ENCODE measurements at regions not wholly inside any gene's neighbourhood (a gene's known extent, or its start where the extent isn't known, plus 50 kb on each side); places are given as distances from the start of the nearest gene placed in this dataset.

- DNase-seq, result no peak
These were observed 267.6 kb upstream of the KCNH8 start for GRCh38 chr3:18880691-18881090.

GRCh38 chr3:18872466-18872865 is 275.8 kb upstream of the KCNH8 start:
- DNase-seq, result no peak

DNA sequence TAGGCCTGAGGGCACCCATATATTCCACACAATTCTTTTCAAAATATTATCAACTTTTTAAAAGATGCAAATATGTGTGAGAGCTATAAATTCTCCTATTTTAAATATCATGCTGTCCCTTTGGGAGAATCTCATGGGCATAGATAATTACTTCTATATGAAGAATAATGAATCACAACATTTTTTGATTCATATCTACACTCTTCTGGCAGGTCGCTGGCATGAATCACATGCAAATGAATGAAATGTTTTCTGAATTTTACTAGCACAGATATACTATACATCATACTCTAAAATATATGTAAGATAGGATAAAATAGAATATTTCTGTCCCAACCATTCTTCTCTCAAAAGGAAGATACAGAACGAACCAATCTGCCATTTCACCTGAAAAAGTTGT is 277.7 kb upstream of the KCNH8 start:
- peak; percentile 23 for DNase-seq

DNA sequence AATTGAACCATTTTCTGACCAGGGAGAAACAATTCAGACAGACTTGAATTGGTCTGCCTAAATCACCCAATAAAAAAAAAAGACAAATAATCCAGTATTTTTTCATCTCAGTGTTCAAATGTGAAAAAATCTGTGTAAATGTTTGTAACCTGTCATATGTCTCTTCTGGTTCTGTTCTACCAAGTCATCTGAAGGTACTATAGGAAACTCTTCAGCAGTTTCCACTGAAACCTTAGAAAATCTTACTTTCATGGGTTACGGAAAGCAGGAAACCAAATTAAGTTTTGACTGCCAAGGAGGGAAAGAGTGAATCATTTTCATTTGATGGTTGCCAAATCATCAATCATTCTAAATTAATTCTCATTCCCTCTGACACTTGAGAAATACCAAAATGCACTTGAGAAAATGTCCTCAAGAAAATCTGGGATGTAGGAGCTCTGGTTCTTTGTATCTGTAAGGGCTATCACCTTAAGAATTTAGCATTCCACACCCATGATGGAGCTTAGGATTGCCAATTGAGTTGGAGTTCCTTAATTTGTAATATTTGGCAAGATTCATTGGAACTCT is 278.2 kb upstream of the KCNH8 start:
- peak; percentile 63 for DNase-seq

- peak; percentile 74 for DNase-seq
These were observed 279.2 kb upstream of the KCNH8 start for GRCh38 chr3:18868911-18869689.

DNA sequence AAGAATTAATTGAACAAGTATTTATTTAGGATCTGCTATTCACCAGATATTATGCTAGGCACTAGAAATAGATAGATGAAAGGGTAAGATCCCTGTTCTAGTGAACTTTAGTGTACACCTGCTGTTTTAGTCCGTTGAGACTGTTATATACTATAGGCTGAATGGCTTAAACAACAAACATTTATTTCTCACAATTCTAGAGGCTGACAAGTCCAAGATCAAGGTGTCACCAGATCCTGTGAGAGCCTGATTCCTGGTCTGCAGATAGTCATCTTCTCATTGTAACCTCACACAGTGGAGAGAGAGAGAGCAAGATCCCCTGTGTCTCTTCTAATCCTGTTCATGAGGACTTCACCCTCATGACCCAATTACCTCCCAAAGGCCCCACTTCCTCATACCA is 281.4 kb upstream of the KCNH8 start:
- no peak for DNase-seq

- no peak for DNase-seq
These were observed 283.2 kb upstream of the KCNH8 start for GRCh38 chr3:18864933-18865731.

DNA sequence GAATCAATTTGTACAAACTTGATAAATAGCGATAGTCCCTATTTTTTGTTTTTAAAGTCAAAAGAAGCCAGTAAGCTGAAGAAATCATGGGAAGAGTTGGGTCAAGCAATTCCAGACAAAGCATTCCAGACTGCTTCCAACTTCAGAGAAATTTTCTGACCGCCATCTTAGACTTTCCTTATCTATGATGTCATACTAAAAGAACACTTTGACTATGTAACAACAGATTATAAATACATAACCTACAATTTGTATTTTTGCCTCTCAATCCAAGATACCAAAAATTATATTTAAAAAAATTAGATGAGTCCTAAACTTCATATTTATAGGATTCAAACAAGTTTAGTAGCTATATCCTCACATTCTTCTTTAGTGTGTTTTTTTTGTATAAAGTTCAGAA is 286.2 kb upstream of the KCNH8 start:
- no peak for DNase-seq

DNA sequence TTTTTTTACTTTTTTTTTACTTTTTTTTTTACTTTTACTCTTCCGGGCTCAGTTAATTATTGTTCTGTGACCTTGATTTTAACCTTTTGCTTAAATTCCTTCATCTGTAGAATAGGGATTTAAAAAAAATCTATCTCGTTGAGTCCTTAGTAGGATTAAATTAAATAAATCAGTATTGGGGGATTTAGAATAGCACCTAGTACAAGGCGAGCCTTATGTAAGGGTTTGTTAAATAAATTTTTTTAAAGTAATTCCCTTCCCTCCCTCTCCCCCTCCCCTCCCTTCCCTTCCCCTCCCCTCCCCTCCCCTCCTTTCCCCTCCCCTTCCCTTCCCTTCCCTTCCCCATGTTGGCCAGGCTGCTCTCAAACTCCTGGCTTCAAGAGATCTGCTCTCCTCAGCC is 287.2 kb upstream of the KCNH8 start:
- no peak for DNase-seq

DNA sequence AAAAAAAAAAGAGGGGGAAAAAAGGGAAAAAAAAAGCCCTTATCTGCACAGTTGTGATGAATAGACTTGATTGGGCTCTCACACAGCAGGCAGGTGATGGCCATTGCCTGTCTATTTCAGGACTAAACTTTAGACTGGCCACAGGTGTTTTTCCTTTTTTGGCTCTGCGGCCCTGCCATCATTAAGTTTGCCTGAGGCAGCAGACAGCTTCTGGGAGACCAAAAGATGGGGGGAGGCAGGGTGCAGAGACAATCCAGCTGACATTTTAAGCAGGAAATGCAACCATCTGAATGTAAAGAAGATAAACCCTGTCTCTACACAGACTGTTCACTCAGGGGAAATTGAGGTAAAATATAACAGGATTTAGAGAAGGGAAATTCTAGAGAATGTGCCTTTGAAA is 295.0 kb upstream of the KCNH8 start:
- DNase-seq, result no peak

DNA sequence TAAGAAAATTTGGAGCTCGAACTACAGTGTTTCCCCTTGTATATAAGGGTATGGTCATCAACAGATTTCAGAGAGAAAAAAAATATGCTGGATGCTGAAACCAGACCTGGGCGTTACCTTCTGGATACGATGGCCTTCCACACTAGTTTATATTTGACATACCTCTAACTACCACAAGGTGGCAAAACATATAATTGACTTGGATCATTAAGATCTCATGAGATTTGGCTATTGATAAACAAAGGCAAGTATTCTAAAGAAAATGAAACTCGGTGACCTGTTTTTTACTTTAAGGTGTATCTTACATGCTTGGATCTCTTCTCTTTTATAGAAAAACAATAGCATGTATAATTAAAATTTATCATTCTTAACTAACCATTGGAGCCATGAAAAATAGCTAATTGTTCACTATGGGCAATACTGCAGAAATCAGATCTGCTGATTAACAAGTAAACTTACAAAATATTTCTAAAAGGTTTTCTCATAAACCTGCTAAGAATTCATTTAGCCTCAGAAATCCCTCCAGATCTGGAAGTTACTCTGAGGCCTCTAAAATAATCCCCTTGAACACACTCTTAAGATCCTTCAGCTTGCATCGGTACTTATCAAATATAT is 300.6 kb upstream of the KCNH8 start:
- no peak for DNase-seq

DNA sequence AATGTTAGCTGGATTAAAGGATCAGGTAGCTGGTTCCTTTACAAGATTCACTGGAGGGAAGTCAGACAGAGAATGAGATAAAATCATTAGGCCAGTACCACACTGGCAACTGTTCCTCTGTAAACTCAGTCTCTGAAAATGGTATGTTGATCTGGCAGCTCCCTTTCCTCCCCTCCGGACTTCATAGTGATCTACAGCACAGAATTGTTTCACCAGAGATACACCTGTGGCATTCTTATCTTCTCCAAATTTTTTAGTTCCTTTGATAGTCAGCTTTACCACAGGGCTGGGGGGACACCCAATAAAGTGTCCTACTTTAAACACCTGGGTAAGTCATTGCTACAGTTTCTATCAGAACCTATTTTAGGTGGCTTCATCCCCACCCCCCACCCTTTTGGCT is 304.3 kb upstream of the KCNH8 start:
- DNase-seq, result no peak

DNA sequence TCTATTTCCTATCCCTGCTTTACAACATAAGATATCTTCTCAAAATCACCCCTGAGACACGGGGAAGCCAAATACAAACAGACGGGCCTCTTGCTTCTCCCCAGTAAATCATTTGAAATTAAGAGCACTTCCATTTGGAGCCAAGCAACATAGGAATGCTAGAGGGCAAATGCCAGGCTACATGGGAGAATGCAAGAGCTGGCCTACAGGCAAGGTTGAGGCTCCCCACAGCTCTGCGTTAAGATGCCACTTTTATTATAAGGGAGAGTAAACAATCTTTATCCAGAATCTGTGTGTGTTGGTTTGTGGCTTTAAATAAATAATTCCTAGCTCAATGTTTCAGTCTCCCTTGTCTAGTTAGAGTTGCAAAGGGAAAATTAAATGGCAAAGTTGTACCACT is 305.1 kb upstream of the KCNH8 start:
- no peak for DNase-seq

- peak; percentile 37 for DNase-seq
These were observed 306.6 kb upstream of the KCNH8 start for GRCh38 chr3:18841422-18842343.

- DNase-seq, result no peak
These were observed 307.7 kb upstream of the KCNH8 start for GRCh38 chr3:18840535-18841137.

DNA sequence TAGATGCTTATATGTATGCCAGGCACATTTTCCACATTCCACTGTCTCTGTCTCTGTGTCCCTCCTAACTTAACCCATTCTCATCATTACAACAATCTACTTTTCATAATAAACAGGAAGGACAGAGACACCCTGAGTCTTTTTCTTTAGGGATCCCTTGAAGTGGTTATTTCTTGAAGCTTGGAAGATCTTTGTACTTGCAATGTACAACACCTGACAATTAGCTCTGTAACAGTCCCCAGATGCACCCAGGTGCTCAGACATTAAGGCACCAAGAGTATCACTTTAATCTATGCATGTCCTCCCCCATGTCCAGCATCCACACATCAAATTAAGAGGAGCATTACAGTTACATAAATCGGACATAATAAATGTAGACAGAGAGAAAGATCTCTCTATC is 309.6 kb upstream of the KCNH8 start:
- no peak for DNase-seq

- DNase-seq, result no peak
These were observed 311.1 kb upstream of the KCNH8 start for GRCh38 chr3:18837137-18837755.

DNA sequence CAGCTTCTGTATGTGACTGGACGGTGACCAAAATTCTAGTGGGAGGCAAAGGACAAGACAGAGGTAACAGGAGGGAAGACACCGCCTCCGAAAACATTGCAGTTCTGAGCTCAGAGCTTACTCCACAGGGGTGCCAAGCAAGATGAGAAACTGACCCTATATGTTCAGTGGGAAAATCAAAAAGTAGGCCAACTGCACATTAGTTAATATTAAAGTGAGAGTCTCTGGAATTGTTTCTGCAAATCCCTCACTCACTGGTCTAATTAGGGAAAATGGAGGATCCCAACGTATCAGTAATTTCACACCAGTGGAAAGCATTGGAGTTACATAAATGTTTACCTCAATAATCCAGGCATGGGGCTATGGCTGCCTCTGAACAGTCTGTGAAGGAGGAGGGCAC is 313.3 kb upstream of the KCNH8 start:
- no peak for DNase-seq

GRCh38 chr3:18830087-18830486 is 318.2 kb upstream of the KCNH8 start:
- DNase-seq, result no peak

DNA sequence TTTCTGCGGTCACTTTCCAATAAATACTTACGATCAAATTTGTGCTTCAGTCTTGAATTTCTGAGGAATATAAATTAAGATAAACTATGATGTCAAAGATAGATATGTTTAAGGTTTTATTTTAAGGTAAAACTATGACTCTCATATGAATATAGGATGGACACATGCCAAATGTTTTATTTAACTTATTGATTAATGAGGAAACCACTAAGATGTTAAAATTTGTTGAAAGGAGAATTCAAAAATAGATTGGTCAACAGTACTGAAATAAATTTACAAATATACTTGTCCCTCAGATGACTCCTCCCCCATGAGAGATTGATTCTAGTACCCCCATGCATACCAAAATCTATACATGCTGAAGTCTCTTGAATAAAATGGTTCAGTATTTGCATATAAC is 319.7 kb upstream of the KCNH8 start:
- DNase-seq, result no peak

- no peak for DNase-seq
These were observed 320.6 kb upstream of the KCNH8 start for GRCh38 chr3:18827664-18828063.

DNA sequence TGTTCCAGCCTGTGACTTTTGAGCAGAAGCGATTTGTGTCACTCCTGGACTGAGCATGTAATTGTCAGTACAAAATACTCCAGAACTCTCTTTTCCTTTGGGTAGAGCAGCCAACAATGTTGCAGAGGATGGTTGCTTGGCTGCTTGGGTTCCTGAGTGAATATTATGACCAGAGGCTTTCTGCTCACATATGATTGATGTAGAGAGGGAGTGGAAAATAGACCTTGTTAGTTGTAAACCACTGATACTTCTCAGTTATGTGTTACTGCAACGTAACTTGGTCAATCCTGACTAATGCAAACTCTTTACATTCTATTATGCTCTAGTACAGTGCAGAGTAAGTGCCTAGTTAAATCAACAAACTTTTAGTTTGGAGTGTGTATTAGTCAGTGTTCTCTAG is 322.6 kb upstream of the KCNH8 start:
- no peak for DNase-seq
